ENCODE measurements at regions not wholly inside any gene's neighbourhood (a gene's known extent, or its start where the extent isn't known, plus 50 kb on each side); places are given as distances from the start of the nearest gene placed in this dataset.

DNA sequence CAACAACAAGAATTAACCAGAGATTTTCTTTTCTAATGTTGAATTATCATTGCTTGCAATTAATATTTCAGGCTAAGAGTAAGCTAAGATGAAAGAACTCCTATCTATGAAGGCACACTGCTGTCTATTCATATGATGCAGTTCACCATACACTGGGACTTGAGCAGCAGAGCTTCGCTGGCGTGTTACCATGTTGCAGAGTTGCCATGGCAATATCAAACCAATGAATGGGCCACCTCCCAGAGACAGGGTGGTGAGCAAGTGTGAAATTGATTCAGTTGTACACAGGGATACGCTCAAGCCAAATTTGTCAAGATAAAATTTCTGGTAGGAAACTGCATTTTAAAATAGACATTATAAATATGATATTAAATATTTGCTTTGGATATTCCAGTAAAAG, 69.3 kb upstream of the MYO16 start:
- TF ChIP-seq YY1 (IDR thresholded peaks at IDR 0.05; ENCODE audit: extremely low read depth, insufficient replicate concordance, low read depth, low read length) = no peak
- TF ChIP-seq POLR2A (IDR thresholded peaks at IDR 0.05; ENCODE audit: borderline replicate concordance, extremely low read depth, insufficient read depth, insufficient read length) = no peak
- no peak for TF ChIP-seq EZH2phosphoT487 (IDR thresholded peaks at IDR 0.05; ENCODE audit: borderline replicate concordance)
- no peak for TF ChIP-seq CTCF (IDR thresholded peaks at IDR 0.05 in 2 of 3, conservative IDR thresholded peaks at IDR 0.05 in 1 of 3; ENCODE audit: borderline replicate concordance in 1 of 3, insufficient read depth in 1 of 3, low read depth in 2 of 3, low read length in 2 of 3)

Measured in HCT116 (cell line).